Caki2 (cell line): ENCODE measurements at regions not wholly inside any gene's neighbourhood (a gene's known extent, or its start where the extent isn't known, plus 50 kb on each side); places are given as distances from the start of the nearest gene placed in this dataset.

ENCODE experiments used
- DNase-seq: peaks from one replicate; pipeline ENCODE4 v3.0.0-alpha.2; 2015; ENCODE audit warnings: low read depth
- in situ Hi-C: cut with HindIII; loops from 2 replicates; pipeline ENCODE4 v1.10.0; 2016; ENCODE audit warnings: low sequenced_read_pairs, low pct_unique_long_range_greater_than_20kb, mixed read lengths

DNA sequence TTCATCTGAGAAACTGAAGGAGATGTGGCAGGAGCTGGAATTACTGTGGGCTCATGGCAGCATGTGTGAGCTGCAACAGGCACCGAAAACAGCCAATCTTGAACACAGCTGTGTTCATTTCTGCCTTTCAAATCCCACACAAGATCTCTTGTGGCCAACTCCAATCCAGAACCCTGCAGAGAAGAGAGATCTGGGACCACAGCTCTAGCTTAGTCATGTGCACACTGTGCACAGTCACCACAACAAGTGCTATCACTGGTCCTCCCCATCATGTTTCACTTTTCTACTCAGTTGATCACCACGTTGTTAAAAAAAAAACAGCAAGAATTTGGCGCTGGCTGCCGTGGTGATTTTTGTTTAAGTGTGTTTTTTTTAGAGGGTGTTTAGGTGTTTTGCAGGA, 254.5 kb upstream of the ELAC2 start:
- DNase-seq, result no peak
- in situ Hi-C loops, result no loop called here

- in situ Hi-C loops, result no loop called here
- no peak for DNase-seq
Measured at GRCh38 chr17:13268791-13269595, 251.2 kb upstream of the ELAC2 start.

DNA sequence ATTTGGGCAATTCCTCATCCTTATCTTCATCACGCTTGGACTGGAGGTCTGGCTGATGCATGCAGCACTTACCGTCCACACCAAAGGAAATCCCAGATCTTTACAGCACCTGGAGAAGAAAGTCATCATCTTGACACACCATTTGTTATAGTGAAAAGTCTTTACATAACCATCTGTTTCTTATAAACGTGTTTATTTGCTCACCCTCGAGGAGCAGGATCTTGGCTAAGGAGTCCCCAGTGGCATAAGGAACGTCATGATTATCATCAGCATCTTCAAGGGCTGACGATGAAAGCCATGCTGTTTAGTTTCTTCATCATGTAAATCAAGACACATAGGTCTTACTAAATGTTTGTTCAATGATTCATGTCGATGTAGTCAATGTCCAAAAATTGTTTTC, 248.8 kb upstream of the ELAC2 start:
- in situ Hi-C loops, result no loop called here
- DNase-seq, result no peak

DNA sequence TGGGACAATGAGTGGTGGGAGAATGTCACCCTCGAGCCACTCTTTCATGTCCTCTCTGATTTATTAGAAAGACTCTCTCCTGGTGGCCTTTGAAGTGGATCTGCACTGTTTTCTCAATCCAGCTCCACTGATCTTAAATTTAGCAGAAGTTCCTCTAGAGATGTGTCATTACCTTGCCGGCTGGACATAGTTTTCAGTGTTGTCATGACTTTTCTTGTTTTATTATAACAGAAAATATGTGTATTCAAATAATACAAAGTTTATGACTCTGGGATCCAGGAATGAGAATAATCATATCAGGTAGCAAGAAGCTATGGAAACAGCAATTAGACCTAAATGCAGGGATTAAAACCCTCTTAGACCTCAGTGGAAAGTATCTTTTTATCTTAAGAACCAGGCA, 247.5 kb upstream of the ELAC2 start:
- no peak for DNase-seq
- in situ Hi-C loops, result no loop called here

DNA sequence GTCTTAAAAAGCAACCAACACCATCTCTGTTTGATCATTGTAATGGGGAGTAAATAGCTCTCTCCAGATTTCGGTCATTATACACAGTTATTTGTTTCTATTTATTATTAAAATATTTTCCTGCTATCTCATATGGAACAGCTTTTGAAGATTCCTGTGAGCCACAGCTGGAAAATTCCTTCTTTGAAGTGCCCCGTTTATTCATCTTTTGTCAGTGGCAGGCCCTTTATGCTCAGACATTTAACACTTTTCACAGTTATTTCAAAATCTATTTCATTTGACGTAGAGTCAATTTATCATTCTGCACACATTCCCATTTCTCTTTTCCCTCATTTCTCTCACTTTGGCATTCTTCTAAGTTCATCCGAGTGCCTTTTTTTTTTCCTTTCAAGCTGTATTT, 245.9 kb upstream of the ELAC2 start:
- in situ Hi-C loops, result no loop called here
- no peak for DNase-seq

DNA sequence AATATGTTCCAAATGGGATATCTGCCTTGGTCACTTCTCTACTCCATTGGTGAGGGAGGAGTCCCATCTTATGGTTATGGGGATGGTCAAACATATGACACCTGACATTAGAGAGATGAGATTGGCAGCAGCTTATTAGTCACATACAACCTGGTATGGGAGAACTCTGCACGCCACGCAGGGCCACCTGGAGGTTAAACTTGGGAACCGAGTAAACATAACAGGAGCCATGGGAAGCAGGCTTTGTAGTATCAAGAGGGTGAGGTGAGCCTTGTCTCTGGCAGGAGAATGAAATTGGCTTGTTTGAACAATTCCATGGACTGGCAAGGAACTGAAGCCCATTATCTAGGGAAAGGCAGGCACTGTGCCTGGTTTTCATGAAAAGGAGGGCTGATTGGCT, 238.7 kb upstream of the ELAC2 start:
- no peak for DNase-seq
- in situ Hi-C loops, result no loop called here

DNA sequence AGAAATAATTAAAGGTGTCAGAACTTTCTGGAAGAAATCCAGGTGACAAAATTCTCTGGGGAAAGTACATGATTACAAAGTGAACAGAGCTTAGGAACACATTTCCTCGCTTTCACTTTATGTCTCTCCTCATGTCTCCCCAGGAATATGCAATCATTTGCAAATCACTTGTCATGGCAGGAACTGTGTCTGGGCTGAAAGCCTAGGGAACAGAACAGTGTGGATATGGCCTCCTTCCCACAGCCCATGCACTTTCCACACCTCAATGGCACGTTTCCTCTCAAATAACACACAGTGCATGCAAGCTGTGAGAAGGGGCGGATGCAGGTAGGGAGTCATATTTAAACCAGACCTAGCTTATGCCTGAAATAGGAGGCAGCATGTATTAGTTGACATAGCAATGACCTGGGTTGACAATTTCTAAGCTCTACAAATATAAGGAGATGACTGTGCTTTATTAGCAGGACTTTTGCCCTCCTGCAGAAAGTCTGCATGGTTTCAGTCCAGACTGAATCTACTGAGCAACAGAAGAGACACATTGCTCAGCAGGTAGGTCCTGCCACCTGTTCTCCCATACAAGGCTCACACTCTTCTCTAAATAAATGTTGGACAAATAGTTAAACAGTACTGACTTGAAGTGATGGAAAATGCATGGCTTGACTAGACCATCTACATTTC, 236.0 kb upstream of the ELAC2 start:
- in situ Hi-C loops, result no loop called here
- no peak for DNase-seq

DNA sequence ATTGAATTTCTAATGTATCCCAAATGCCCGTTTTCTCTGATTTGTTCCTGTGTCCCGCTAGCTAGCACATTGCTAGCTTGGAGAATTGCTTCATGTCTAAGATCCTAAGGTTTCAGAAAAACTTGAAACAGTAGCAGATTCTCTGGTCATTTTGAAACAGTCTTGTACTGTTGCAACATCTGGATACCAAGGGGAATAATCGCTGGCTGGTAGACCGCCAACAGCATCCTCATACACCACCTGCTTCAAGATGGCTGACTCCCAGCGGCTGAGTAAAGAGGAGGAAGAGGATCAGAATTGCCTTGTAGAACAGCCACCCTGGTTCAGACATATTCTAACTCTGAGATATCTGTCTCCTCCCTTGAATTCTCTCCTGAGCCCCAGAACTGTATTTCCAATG, 226.7 kb upstream of the ELAC2 start:
- in situ Hi-C loops, result no loop called here
- DNase-seq, result no peak

- in situ Hi-C loops, result no loop called here
- no peak for DNase-seq
Measured at GRCh38 chr17:13243585-13243984, 225.8 kb upstream of the ELAC2 start.

DNA sequence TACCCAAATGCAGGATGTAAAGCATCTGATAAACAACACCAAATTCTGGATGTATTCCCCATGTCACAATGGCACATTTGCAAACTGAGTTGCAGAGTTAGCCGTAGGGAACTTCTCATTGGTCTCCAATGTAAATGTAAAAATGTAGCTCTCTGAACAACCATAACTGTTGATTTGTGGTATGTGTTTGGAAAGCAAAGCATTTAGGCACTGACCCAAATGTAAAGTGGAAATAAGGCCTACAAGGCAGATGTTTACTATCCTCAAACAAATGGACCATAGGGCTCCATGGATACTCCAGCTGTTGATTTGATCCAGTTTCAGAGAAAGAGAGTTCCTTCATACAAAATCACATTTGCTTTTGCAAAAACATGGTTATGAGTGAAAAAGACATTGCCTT, 223.0 kb upstream of the ELAC2 start:
- in situ Hi-C loops, result no loop called here
- no peak for DNase-seq

GRCh38 chr17:13230350-13231264, 212.8 kb upstream of the ELAC2 start:
- in situ Hi-C loops, result no loop called here
- DNase-seq, result no peak

- no peak for DNase-seq
- in situ Hi-C loops, result no loop called here
Measured at GRCh38 chr17:13228225-13228624, 210.4 kb upstream of the ELAC2 start.

- in situ Hi-C loops, result no loop called here
- DNase-seq, result no peak
Measured at GRCh38 chr17:13222975-13223374, 205.1 kb upstream of the ELAC2 start.

GRCh38 chr17:13212860-13213259, 195.0 kb upstream of the ELAC2 start:
- in situ Hi-C loops, result no loop called here
- DNase-seq, result no peak

- in situ Hi-C loops, result no loop called here
Measured at GRCh38 chr17:13209081-13209480, 191.3 kb upstream of the ELAC2 start.

GRCh38 chr17:13204607-13205237, 186.9 kb upstream of the ELAC2 start:
- DNase-seq, result no peak

More at GRCh38 chr17:13209081-13209480, 191.3 kb upstream of the ELAC2 start:
- DNase-seq, result no peak

DNA sequence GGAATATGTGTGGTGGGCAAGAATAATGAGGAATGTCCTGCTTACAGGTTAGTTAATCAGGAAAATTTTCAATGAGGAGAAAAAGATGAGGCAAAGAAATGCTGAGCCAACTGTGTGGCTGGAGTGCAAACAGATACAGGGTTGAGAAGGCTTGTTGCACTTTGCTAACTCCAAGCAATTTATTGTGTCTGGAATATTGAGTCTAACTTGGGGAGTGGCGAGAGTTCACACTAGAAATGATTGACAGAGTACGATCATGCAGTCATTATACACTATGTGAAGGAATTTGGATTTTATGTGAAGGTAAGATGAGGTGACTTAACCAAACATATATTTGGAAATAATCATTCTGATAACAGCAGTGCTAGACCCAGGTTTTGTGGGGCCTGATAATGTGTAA, 185.0 kb upstream of the ELAC2 start:
- in situ Hi-C loops, result no loop called here

More at GRCh38 chr17:13204607-13205237, 186.9 kb upstream of the ELAC2 start:
- in situ Hi-C loops, result no loop called here

GRCh38 chr17:13200671-13201070, 182.8 kb upstream of the ELAC2 start:
- in situ Hi-C loops, result no loop called here

More for the DNA sequence above, 185.0 kb upstream of the ELAC2 start:
- no peak for DNase-seq

More at GRCh38 chr17:13200671-13201070, 182.8 kb upstream of the ELAC2 start:
- DNase-seq, result no peak
